Tibial nerve (tissue), 3 donors: ENCODE measurements at regions not wholly inside any gene's neighbourhood (a gene's known extent, or its start where the extent isn't known, plus 50 kb on each side); places are given as distances from the start of the nearest gene placed in this dataset.

ENCODE experiments used
- EP300 ChIP-seq, 2 donors: sonication (generic); formaldehyde crosslinking; IDR thresholded peaks; one replicate each; pipeline ENCODE4 v1.6.1; 2017; ENCODE audit warnings: antibody characterized with exemption in 2 of 2, mild to moderate bottlenecking in 1 of 2
- POLR2A ChIP-seq, 2 donors: fragments of 450-650 bp; IDR thresholded peaks; one replicate each; pipeline ENCODE4 v1.6.1; 2017; ENCODE audit warnings: antibody characterized with exemption in 2 of 2, mild to moderate bottlenecking in 2 of 2, moderate library complexity in 2 of 2

DNA sequence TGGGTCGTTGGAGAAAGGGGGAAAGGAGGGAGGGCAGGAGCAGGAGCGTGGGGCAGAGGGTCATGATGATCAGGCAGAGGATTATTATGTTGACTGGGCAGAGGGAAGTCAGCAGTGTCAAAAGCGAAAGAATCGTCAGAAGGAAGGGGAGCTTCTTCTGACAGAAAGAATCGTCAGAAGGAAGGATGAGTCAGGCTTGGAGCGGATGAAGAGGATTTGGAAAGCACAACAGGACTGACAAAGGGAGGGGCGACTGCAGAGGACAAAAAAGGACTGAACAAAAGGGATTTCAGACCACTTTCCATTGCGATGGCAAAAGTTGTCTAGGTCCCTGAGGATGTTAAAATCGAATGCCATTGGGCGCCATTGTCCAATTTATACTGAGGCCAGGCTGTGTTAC is 1053.5 kb downstream of the SI start:
- no peak for TF ChIP-seq POLR2A (IDR thresholded peaks at IDR 0.05)
- no peak for TF ChIP-seq EP300 (IDR thresholded peaks at IDR 0.05)
